ENCODE measurements at regions not wholly inside any gene's neighbourhood (a gene's known extent, or its start where the extent isn't known, plus 50 kb on each side); places are given as distances from the start of the nearest gene placed in this dataset.

DNA sequence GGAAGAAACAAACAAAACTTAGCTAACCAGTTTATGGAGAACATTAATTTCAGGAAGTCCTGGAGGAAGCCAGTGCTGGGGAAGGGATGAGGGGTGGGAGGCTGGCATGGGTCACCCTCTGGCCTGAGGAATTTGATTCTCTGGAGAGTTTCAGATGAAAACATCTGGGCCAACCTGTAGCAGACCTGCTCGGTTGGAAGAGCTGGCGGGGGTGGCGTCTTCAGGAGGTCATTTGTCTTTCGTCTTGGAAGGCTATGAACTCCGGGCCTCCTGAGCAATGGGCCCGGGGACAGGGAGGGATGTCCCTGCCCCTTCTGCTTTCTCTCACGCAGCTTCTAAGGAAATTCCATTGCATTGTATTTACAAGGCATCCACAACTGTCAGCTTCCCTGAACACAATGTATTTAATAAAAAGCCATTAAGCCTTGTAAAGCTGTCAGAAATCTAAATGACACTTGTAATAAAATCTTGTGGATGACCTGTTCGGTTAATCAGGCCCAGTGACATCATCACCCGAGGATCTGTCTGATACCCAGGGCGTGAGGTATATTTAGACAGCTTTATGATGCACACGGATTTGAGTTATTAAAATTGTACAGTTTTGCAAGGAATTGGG, 250.5 kb downstream of the RAB11FIP2 start:
- H3K27ac Mint-ChIP-seq: no peak overlapping the region
- no peak for DNase-seq
- H3K27me3 Mint-ChIP-seq (ENCODE audit: insufficient read depth): no peaks in the 10 kb centered on the region; the same call in 1 of the 2 replicates
- H3K9me3 Mint-ChIP-seq: peaks cover 40% of the 10 kb centered on the region
- H3K4me3 Mint-ChIP-seq: no peak overlapping the region
- TF ChIP-seq, protein P1, sequence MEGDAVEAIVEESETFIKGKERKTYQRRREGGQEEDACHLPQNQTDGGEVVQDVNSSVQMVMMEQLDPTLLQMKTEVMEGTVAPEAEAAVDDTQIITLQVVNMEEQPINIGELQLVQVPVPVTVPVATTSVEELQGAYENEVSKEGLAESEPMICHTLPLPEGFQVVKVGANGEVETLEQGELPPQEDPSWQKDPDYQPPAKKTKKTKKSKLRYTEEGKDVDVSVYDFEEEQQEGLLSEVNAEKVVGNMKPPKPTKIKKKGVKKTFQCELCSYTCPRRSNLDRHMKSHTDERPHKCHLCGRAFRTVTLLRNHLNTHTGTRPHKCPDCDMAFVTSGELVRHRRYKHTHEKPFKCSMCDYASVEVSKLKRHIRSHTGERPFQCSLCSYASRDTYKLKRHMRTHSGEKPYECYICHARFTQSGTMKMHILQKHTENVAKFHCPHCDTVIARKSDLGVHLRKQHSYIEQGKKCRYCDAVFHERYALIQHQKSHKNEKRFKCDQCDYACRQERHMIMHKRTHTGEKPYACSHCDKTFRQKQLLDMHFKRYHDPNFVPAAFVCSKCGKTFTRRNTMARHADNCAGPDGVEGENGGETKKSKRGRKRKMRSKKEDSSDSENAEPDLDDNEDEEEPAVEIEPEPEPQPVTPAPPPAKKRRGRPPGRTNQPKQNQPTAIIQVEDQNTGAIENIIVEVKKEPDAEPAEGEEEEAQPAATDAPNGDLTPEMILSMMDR (IDR thresholded peaks at IDR 0.05): no peak
- no peaks in the 10 kb centered on the region for H3K4me1 Mint-ChIP-seq (ENCODE audit: low read depth)
- no peaks in the 10 kb centered on the region for H3K36me3 Mint-ChIP-seq (ENCODE audit: low read depth)

DNA sequence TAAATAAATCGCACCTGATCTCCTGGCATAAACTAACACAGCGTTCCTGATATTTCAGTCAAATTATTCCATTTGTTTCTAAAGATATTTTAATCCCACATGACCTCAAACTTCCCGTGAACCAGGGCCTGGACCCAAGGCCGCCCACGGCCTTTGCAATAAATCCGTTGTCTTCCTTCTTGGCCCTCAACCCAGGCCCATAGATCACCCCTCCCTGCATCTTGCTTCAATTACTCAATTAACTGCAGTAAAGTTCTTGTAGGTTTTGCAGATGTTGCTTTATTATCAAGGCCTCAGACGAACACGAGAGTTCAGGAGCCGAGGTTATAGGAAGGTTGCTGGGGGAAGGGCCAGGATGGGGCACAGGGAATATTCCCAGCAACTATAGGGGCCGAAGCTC, 249.4 kb downstream of the RAB11FIP2 start:
- H3K36me3 Mint-ChIP-seq (ENCODE audit: low read depth): no peaks in the 10 kb centered on the region
- TF ChIP-seq, protein P1 (IDR thresholded peaks at IDR 0.05): no peak
- DNase-seq: no peak
- no peak overlapping the region for H3K27ac Mint-ChIP-seq
- H3K4me3 Mint-ChIP-seq: no peak overlapping the region
- H3K9me3 Mint-ChIP-seq: peaks cover 39% of the 10 kb centered on the region
- no peaks in the 10 kb centered on the region; the same call in 1 of the 2 replicates for H3K27me3 Mint-ChIP-seq (ENCODE audit: insufficient read depth)
- H3K4me1 Mint-ChIP-seq (ENCODE audit: low read depth): no peaks in the 10 kb centered on the region

DNA sequence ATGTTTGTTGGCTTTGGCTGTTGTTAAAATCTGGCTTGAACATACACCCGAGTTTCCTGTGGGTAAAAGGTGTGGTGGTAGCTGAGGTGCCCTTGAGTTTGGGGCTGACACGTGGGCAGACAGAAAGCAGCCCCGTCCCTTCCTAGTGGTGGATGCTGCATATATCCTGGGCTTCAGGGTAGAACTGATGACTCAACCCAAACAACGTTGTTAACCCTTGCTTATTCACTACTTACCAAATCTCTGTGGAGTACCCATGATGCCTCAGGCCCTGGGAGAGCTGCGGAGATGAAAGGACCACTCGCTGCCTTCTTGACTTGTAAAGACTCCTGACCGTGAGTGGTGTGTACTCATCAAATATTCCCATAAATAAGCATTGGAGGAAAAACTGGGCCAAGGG, 245.1 kb downstream of the RAB11FIP2 start:
- Mint-ChIP-seq H3K4me3 (no peak overlapping the region), H3K9me3 (peaks cover 57% of the 10 kb centered on the region), H3K27me3 (ENCODE audit: insufficient read depth) (no peaks in the 10 kb centered on the region), H3K27ac (no peak overlapping the region), H3K4me1 (ENCODE audit: low read depth) (no peaks in the 10 kb centered on the region), H3K36me3 (ENCODE audit: low read depth) (no peaks in the 10 kb centered on the region)
- DNase-seq: no peak
- TF ChIP-seq, protein P1 (IDR thresholded peaks at IDR 0.05): no peak

DNA sequence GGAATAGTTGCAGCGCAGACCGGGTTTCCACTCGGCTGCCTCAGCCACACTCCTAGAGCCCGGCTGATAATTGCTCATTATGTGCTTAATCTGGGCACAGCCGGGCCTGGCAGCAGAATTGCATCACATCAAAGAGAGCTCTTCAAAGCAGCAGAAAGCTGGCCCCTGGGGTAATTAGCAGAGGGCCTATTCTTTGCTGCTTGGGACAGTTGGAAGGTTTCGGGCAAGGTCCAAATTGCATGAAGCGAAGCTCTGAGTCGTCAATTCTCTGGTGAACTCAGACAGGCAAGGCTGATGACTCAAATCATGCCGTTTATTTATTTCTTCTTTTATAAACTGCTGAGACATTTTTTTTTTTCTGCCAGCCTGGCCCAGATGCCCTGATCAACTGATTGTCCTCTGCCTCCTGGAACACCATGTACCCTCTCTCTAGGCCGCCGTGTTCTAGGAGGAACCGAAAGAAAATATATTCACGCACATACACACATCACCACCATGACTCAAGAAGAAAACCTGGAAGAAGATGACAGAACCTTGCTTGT, 242.2 kb downstream of the RAB11FIP2 start:
- Mint-ChIP-seq H3K4me1 (ENCODE audit: low read depth) (no peaks in the 10 kb centered on the region), H3K27me3 (ENCODE audit: insufficient read depth) (no peaks in the 10 kb centered on the region), H3K27ac (no peak overlapping the region), H3K4me3 (no peak overlapping the region), H3K9me3 (peaks cover 68% of the 10 kb centered on the region), H3K36me3 (ENCODE audit: low read depth) (no peaks in the 10 kb centered on the region; the same call in 1 of the 2 replicates)
- DNase-seq: no peak
- TF ChIP-seq, protein P1 (IDR thresholded peaks at IDR 0.05): no peak

DNA sequence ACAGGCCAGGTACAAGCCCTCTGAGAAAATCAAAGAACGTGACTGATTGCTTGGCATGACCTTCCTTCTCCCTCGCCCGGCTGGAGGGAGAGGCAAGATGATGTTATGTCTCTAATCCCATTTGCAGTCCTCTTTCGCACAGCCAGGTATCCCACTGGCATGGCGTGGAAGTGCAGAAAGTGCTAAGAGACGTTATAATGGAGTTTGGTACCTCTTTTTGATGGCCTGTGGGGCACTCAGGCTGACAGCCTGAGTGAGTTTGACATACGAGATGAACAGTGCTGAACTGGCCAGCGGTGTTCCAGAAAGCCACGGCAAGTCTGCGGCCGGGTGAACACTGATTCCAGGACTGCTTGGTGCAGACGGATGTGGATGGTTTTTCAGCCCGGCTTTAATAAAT, 241.6 kb downstream of the RAB11FIP2 start:
- TF ChIP-seq, protein P1 (IDR thresholded peaks at IDR 0.05): no peak
- Mint-ChIP-seq H3K4me1 (ENCODE audit: low read depth) (no peaks in the 10 kb centered on the region), H3K9me3 (peaks cover 73% of the 10 kb centered on the region), H3K27me3 (ENCODE audit: insufficient read depth) (no peaks in the 10 kb centered on the region), H3K4me3 (no peak overlapping the region), H3K36me3 (ENCODE audit: low read depth) (no peaks in the 10 kb centered on the region; the same call in 1 of the 2 replicates), H3K27ac (no peak overlapping the region)
- no peak for DNase-seq

Measured in HFFc6 (cell line).